Activated CD8-positive, alpha-beta memory T cell treated with anti-CD3 and anti-CD28 coated beads for 48 hours (primary cell): ENCODE measurements at regions not wholly inside any gene's neighbourhood (a gene's known extent, or its start where the extent isn't known, plus 50 kb on each side); places are given as distances from the start of the nearest gene placed in this dataset.

Experiments
- DNase-seq, 3 experiments: peaks; one replicate each; pipeline ENCODE4 v3.0.0-alpha.2; 2020; ENCODE audit warnings: low read depth in 2 of 3, low spot score in 2 of 3

DNA sequence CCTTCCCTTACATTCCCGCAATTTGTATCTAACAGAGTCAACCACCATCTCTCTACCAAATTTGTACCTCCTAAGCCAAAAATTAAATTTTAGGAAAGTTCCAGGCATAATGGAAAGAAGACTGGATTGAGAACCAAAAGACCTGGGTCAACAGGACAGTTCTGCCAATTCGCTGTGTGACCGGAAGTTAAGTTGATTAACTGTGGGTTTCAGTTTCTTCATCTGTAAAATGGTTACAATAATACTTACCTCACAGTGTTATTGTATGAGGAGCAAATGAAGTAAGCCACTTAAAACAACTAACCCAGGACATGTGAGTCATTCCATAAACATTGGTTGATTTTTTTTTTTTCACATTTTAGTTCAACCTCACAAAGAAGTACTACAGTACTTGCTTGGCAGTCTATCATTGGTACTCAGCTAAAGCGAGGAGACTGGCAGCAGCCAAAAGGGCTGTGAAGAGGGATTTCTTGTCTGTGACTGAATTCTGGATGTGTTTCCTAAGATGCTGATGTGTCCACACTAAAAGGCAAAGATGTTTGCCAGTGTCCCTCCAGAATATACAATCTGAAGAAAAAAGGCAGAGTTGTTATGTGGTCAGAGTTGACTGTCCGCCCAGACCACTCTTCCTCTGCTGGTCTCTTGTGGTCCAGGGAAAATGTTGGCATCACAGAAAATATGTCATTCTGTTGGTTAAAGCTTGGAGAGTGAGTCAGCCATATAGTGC is 198.6 kb downstream of the TLE1 start:
- no peak for DNase-seq

DNA sequence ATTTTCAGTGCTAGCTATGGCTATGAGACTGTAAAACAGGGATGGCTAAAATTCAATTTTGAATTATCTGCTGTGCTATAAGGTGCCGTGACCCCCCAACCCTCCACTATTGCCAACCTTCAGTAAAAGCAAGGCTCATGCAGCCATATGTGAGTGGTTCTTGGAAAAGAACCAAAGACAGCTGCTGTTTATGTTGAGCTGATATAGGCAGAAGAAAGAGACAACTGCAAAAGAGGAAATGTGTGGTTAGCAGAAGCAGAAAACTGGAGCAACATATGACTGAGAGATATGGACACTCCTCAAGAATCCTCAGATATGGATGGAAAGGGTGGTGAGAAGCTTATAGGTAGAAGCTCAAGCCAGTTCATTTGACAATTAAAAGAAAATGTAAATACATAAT is 200.3 kb downstream of the TLE1 start:
- DNase-seq, result no peak

DNA sequence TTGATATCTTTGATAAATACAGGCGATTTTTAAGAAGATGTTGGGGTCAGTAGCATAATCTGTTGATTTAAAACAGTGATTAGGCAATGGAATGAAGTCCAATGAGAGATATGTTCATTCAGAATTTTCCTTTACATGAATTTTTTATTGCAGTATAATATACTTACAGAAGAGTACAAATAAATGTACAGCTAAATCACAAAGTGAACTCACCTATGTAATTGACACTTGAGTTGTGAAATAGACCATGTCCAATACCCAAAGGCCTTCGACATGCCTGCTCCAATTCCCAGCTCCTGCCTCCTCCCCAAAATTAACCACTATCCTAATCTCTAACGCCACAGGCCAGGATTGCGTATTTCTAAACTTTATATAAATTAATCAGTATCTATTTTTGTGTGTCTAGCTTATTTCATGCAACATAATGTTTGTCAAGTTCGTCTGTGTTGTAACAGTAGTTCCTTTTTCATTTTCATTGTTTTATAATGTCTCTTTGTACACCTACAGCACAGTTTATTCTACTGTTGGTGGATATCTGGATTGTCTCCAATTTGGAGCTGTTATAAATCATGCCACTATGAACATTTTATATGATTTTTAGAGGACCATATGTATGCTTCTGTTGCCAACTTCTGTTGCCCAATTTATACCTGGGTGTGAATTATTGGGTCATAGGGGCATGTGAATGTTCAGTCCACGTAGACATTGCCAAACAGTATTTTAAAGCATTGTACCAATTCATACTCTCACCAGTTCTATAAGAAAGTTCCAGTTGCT is 208.3 kb downstream of the TLE1 start:
- no peak for DNase-seq

DNA sequence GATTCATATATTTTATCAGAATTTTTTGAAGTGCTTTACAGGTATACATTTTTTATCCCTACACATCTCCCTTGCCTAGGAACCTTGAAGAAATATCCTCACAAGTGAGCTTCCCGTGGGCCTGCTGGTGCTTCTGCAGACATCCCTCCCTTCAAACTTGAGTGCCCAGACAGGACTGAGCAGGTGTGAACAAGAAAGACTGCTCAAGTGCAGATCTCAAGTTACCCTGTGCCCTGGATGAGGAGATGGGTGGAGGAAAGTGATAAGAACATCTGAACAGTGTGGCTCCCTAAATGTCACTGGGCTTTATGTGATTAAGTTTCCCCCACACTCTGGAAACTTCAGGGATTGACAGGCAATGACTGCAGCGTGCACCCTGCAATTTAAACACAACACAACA is 209.8 kb downstream of the TLE1 start:
- DNase-seq, result no peak

DNA sequence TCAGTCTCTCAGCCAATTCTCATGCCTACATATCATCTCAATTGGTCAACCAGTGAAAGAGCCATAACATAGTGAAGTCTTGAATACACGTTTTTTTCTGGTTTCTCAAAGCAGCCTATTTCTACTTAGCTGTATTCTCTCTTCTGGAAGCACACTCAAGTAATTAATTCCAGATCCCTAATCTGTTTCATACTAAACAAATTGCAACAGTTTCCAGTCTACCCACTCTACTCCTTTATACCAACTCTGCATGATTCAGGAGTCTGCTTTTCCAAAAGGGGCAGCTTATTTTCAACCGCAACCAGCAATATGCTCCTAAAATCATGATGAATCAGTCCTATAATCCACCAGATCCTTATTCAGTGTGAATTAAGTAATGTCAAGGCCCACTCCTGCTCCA is 211.7 kb downstream of the TLE1 start:
- no peak for DNase-seq

DNA sequence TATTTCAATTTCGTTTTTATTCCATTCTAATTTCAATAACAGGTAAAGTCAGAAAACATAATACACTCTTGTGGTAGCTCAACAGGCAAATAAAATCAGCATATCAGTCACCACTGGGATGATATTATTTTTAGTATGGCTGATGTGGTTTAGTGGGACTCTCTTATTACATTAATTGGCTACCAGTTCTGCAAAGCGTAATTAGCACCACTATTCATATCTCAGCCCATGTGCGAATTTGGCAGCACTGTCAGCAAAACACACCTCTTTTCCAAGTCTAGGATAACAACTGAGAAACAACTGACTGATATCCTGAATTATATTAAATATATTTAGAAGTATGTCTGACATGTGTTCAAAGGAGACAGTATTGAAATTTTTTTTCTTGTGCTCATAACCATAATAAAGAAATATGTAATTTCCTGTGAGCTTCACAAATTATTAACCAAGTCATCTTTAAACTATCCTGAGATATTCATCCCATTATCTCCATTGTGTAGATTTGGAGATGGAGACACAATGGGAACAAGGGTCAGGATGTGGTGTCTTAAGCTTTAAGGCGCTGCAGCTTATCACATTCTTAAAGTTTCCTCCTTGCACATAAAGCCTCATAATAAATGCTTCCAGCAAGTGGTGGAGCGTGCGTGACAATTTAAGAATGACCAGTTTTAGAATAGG is 212.4 kb downstream of the TLE1 start:
- no peak for DNase-seq

DNA sequence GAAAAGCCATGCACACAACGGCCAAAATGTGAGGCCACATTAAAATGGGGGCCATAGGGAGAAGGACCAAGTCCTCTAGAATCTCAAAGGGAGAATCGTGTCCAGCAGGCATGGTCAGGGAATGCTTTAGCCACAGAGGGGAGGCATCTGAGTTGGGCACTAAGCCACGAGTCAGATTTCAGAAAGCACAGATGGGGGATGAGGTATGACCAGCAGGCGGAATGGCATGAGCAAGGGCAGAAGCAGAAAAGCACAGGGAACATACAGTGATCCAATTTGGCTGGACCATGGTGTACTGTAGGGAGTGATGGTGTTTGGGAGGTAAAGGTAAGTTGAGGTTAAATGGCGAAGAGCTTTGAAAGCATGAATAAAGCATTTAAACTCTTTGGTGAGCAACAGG is 214.6 kb downstream of the TLE1 start:
- no peak for DNase-seq

DNA sequence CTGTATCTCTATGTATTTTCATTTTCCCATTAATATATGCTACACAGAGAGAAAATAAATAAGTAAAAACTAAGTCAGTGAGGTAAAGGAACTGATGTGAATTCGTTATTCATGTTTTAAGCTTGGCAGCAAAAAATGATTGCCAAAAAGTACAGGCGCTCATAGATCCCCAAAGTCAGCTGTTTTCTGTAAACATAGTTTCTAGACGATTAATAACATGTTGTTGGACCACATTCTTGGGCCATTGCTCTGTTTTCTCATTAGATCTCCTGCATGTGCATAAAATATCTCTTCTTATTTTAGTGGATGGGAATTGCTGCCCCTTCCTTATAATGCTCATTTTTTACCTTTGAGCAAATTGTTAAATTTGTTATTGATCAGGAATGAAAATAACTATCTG is 215.2 kb downstream of the TLE1 start:
- DNase-seq, result no peak

DNA sequence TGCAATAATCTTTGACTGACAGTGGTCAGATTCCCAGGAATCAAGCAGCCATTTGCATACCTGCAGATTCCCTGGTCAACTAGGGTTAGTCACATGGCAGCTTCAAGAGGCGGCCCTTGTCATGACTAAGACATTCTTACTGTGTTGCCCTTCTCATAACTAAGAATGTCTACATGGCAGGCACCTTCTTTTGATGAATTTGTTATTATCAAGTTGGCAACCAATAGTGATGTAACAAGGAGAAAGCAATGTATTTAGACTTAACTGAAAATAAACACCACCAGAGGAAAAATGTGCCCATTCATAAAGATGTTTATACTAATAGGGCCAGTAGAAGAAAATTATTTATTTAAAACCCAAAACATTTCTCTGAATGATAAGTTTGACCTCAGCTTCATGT is 215.6 kb downstream of the TLE1 start:
- no peak for DNase-seq

DNA sequence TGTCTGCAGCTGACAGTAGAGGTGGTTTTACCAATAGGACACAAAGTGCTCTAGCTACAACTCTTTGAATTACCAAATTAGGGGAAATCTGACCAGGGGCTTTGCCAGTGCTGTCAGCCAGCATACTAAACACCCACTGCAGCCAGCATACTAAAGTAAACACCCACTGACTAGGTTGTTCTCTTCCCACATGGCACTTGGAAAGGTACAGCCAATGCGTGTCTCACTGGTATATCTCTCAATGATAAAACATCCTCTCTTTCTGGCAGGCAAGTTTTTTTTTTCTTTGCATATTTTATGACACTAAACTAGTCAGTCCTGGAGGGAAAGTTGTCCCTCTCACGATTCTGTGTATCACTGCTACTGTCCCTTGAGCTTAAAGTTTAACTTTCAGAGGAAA is 216.1 kb downstream of the TLE1 start:
- DNase-seq, result no peak

DNA sequence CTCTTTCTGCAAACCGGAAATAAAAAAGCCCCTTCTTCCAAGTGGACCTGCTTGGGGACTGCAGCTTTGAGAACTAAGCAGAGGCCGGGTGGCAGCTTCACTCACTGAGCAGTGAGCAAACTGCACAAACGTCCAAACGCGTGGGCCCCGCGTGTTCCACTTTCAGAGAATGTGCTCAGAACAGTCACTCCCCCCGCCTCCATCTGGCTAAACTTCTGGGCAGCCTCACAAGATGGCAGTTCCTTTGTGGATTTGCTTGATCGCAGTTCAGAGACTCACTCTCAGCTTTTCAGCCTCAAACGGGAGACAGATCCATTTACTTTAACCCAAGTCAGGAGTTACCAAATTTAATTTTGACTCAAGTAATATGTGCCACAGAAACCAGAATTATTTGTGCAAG is 216.6 kb downstream of the TLE1 start:
- DNase-seq, result no peak

DNA sequence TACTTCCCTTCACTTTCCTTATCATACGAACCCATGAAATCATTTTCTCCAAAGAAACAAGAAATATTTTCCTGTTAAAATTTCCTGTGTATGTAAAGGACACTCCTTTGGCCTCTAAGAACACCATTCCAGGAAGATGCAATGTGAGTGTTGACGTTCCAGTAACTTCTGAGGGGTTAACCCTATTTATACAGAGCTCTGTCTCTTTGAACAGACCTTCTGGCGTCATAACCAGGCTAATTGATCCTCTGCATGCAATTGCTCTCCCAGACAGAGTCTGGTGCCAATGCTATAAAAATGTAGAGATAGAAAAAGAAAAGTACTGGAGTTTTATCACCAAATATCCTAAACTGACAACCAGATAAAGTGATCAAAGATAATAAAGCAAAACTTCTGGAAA is 218.5 kb downstream of the TLE1 start:
- no peak for DNase-seq

DNA sequence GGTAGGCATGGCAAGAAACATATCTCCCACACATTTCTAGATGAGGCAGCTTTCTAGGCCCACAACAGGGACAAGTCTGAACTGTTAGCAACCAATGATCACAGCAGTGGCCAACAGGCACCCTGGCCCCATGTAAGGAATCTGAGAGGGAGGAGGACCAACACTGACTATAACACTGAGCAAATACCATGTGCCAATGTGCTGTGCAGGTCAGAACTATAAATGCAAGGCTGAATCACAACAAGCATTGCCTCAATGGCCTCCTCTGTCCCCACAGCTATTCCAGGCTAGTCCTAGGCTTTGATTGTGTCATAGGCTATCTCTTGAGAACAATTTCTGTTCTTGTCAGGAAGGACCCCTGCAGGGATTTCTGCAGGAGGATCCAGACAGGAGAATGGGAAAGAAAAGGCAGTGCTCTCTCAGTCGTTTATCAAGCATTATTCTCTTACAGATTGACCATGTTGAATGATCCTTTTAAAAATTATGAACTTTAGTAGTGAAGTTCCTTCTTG is 221.2 kb downstream of the TLE1 start:
- DNase-seq, result no peak

DNA sequence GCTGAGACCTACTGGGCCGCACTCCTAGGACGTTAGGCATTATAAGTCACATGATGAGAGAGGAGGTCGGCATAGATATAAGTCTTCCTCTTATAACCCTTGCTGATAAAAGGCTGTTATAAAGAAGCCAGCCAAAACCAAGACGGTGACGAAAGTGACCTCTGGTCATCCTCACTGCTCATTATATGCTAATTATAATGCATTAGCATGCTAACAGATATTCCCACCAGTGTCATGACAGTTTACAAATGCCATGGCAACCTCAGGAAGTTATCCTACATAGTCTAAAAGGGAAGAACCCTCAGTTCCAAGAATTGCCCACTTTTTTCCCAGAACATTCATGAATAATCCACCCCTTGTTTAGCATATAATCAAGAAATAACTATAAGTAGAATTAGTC is 222.4 kb downstream of the TLE1 start:
- DNase-seq, result no peak

DNA sequence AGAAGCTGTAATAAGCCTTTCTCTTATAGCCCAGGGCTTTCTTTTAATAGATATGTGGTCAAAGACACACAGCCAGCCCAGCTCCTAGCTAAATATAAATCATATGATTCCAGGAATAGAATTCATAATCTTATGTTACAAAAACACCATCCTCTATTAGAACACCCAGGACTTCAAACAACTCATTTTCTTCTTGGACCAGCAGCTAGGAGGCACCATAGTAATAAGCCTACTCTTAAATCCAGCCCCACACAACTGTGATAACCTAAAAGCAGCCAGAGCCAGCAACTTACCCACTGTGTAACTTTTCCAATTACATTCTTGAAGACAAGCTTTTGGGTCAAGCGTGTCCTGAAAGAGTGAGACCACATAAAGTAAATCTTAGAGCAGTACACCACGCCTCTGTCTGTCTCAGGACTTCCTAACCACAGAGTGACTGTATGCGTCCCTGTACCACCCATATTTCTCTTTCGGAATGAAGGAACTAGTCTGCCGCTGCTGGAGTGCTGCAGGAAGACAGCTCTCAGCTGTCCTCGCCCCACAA is 223.8 kb downstream of the TLE1 start:
- DNase-seq, result no peak

DNA sequence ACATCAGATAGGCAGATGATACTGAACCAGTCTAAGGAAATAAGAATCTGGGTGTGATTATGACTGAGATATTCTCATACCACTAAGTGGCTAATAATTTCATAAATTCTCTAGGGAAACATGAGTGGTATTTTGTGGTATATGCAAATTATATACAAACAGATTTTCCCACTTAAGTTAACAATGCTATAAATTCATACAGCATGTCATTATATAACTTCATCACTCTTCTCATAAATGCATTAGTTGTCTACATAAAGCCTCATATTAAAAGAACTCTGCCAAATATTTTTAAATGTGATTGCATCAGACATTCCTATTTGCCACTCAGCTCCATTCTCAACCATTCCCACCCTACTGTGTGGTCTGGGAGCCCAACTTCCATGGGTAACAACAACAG is 226.5 kb downstream of the TLE1 start:
- DNase-seq, result no peak

DNA sequence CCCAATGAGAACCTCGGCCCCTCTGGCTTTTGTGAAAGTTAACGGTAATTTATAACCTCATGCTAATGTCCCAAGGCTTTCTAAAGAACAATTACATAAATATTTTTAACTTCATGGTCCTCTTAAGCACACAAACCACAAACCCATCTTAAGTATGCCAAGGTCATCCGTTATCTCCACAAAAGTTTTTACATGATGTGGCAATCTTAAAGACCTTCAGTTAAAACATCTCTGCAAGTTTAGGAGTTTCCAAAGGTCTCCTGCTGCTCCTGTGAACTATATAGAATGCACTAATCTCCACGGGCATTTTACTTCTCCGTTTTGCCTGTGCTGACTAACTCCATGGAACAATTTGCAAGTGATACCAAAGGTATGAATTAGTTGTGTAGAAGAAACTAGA is 228.2 kb downstream of the TLE1 start:
- DNase-seq, result no peak

DNA sequence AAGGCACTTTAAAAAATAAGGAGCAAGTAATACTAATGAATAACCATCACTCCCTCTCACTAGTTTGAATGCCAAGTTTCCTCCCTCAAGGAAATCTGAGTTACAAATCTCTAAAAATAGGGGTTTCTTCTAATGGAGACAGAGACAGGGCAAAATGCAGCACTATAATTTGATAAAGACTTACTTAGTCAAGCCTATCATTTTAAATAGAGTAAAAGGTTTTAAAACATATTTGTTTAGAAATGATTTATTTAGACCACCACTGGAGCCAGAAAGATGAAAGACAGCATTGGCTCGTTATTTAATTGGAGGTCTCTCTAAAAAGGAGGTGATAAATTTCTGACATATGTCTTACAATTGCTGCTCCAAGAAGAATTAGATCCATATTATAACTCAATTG is 228.7 kb downstream of the TLE1 start:
- DNase-seq, result no peak

DNA sequence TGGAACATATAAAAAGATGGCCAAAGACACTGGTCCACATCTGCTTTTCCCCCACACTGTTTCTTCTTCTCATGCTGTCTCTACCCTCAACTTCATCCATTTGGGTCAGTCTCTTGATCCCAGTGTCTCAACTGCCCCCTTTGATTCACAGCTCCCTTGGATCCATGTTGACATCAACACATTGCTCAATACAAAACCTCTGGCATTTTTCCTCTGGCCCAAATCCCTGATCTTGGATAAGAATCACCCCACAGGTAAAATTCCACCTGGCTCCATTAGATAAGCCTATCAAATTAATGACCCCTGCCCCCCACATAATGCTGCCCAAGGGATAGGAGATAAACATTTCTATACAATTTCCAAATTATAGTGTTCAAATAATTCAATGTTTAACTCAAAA is 229.8 kb downstream of the TLE1 start:
- DNase-seq, result no peak

DNA sequence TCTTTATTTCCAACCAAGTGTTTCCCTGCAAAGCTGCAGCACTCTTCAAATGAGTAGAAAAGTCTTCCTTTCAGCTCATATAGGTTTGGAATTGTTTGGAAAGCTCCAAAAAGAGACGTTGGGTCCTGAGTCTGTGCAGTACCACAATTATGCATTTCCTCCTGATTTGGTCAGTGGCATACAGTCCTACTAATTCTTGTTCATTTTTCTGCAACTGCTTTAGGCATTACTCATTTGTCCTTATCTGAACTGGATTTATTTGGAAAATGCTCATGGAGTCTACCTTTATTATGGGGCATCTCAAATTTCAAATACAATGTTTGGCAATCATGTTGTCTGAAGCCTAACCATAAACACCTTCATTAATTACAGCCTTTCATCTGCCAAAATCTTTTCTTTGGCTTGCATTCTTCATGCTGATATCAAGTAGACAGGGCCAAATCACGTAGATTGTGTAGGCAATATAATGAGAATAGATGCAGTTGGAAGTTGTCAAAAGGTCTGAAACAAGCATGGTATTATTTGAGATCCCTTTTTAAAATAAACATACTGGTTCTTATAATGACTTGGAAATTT is 232.8 kb downstream of the TLE1 start:
- no peak for DNase-seq

DNA sequence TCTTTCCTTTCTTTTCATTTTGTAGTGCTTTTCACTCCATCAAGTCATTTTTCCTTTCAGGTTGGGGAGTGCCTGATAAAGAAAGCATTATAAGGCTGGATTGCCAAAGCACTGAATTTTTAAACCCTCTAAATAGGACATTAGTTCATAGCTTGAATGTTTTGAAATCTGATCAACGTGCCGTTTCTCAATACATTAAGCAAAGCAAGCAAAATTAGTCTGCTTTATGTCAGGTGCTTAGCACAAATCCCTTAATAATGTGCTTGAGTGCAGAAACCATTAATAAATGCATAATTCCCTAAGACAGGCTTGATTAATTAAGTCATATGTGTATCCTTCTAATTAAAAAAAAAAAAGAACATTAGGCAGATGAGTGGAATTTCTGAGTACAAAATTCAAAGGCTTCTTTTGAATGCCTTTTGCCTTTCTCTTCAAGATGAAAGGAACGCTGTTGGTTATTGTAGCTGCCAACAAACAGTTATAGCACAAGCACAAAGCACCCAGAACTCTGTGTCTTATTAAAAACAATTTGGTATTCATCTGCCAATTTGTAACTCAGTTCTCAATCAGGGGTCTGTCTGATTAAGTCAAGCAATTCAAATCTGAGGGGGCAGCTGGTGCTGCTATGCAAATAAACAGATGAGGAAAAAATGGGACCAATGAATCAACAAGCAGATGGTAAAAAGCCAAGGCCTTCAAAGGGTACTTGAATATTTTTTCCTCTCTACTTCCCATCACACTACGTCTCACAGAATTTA is 233.7 kb downstream of the TLE1 start:
- no peak for DNase-seq
